HG03039 (cell line): ENCODE measurements at regions not wholly inside any gene's neighbourhood (a gene's known extent, or its start where the extent isn't known, plus 50 kb on each side); places are given as distances from the start of the nearest gene placed in this dataset.
"Not testable (repeated sequence)": the region's sequence is repeated elsewhere in the genome, so short reads cannot be mapped to it uniquely, and the experiment has no call there.

Experiments
- ATAC-seq: cut with Tn5 transposase; IDR thresholded peaks from one replicate; pipeline ENCODE4 v1.9.1; 2021; ENCODE audit warnings: mild to moderate bottlenecking, moderate library complexity; ENCODE audit not compliant: unreplicated experiment

- ATAC-seq, result no peak
These were observed 418.9 kb upstream of the POM121L12 start for GRCh38 chr7:52616552-52616951.

- ATAC-seq, result no peak
These were observed 420.3 kb upstream of the POM121L12 start for GRCh38 chr7:52615021-52615695.

- no peak for ATAC-seq
These were observed 425.9 kb upstream of the POM121L12 start for GRCh38 chr7:52609511-52609910.

- no peak for ATAC-seq
These were observed 442.7 kb upstream of the POM121L12 start for GRCh38 chr7:52592698-52593097.

- ATAC-seq, result no peak
These were observed 448.7 kb upstream of the POM121L12 start for GRCh38 chr7:52586704-52587103.

- ATAC-seq, result no peak
These were observed 451.4 kb upstream of the POM121L12 start for GRCh38 chr7:52584041-52584440.

- not testable (repeated sequence) for ATAC-seq
These were observed 462.3 kb upstream of the POM121L12 start for GRCh38 chr7:52573141-52573540.

GRCh38 chr7:52571026-52571425 lies 464.4 kb upstream of the POM121L12 start:
- ATAC-seq, result no peak

- ATAC-seq, result no peak
These were observed 466.3 kb upstream of the POM121L12 start for GRCh38 chr7:52569151-52569550.

GRCh38 chr7:52565974-52566373 lies 469.5 kb upstream of the POM121L12 start:
- ATAC-seq, result no peak

GRCh38 chr7:52555805-52556204 lies 479.6 kb upstream of the POM121L12 start:
- no peak for ATAC-seq

- no peak for ATAC-seq
These were observed 488.0 kb upstream of the POM121L12 start for GRCh38 chr7:52547308-52547910.

- ATAC-seq, result not testable (repeated sequence)
These were observed 494.2 kb upstream of the POM121L12 start for GRCh38 chr7:52541198-52541765.

- ATAC-seq, result no peak
These were observed 495.4 kb upstream of the POM121L12 start for GRCh38 chr7:52540041-52540440.

- ATAC-seq, result no peak
These were observed 496.0 kb upstream of the POM121L12 start for GRCh38 chr7:52539414-52539813.

- ATAC-seq, result no peak
These were observed 498.4 kb upstream of the POM121L12 start for GRCh38 chr7:52537051-52537450.

- ATAC-seq, result no peak
These were observed 509.6 kb upstream of the POM121L12 start for GRCh38 chr7:52525772-52526341.

GRCh38 chr7:52518869-52519268 lies 516.6 kb upstream of the POM121L12 start:
- ATAC-seq, result no peak

- ATAC-seq, result no peak
These were observed 522.8 kb upstream of the POM121L12 start for GRCh38 chr7:52512656-52513055.

- no peak for ATAC-seq
These were observed 527.7 kb upstream of the POM121L12 start for GRCh38 chr7:52507546-52508255.

GRCh38 chr7:52506325-52506724 lies 529.1 kb upstream of the POM121L12 start:
- ATAC-seq, result no peak
